Lower lobe of right lung (tissue), 2 donors: ENCODE measurements at regions not wholly inside any gene's neighbourhood (a gene's known extent, or its start where the extent isn't known, plus 50 kb on each side); places are given as distances from the start of the nearest gene placed in this dataset.

ENCODE experiments used
- ATAC-seq, 2 donors: fragments of 200-7000 bp; cut with Tn5 transposase; one replicate each; pipeline ENCODE4 v1.9.1; 2020 to 2022; ENCODE audit warnings: mild to moderate bottlenecking in 2 of 2, moderate library complexity in 2 of 2
- DNase-seq: peaks from one replicate; pipeline ENCODE4 v3.0.0-alpha.2; 2020
- H3K27ac ChIP-seq: fragments of 200-600 bp; one replicate; pipeline ENCODE4 v1.8.0; 2022
- H3K27me3 ChIP-seq: fragments of 200-600 bp; one replicate; pipeline ENCODE4 v1.8.0; 2022; ENCODE audit warnings: low read depth
- H3K36me3 ChIP-seq: fragments of 200-600 bp; one replicate; pipeline ENCODE4 v1.8.0; 2022; ENCODE audit warnings: mild to moderate bottlenecking
- H3K4me1 ChIP-seq: fragments of 200-600 bp; one replicate; pipeline ENCODE4 v1.8.0; 2022
- H3K4me3 ChIP-seq: fragments of 200-600 bp; one replicate; pipeline ENCODE4 v1.8.0; 2022; ENCODE audit warnings: mild to moderate bottlenecking
- H3K9me3 ChIP-seq: fragments of 200-600 bp; one replicate; pipeline ENCODE4 v1.8.0; 2022
- intact Hi-C: fragments of 100-400 bp; cut with DNase I; formaldehyde crosslinking; loops from one replicate; pipeline ENCODE4 v1.11.0; 2022
- TF ChIP-seq, protein P1 (sequence below): fragments of 200-600 bp; IDR thresholded peaks from one replicate; pipeline ENCODE4 v1.8.0; 2022; ENCODE audit warnings: antibody characterized with exemption, mild to moderate bottlenecking
- donor health status: DM: no; HTN: yes; CAD: no; lungs with severe emphysema.

DNA sequence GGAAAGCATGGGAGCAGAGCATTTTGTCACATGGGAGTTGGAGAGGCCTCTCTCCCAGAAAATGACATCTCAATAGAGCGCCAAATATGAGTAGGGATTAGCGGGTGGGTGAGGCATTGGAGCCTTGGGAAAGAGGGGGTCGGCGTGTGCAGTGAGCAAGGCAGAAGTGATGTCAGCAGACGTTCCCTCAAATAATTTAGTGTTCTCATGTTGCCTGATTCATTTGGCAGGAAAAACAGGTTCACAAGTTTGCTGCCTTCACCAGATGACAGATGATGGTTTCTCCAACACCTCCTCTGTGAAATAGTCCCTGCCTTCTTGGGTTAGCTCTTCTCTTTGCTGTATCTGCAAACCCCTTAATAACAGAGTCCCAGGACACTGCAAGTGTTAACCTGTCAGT, 118.5 kb upstream of the ARHGAP20 start:
- Histone ChIP-seq H3K4me3 (no peak overlapping the region), H3K27me3 (no peaks in the 10 kb centered on the region), H3K4me1 (no peaks in the 10 kb centered on the region), H3K9me3 (no peaks in the 10 kb centered on the region), H3K27ac (no peak overlapping the region), H3K36me3 (no peaks in the 10 kb centered on the region)
- ATAC-seq = no peak
- TF ChIP-seq, protein P1, sequence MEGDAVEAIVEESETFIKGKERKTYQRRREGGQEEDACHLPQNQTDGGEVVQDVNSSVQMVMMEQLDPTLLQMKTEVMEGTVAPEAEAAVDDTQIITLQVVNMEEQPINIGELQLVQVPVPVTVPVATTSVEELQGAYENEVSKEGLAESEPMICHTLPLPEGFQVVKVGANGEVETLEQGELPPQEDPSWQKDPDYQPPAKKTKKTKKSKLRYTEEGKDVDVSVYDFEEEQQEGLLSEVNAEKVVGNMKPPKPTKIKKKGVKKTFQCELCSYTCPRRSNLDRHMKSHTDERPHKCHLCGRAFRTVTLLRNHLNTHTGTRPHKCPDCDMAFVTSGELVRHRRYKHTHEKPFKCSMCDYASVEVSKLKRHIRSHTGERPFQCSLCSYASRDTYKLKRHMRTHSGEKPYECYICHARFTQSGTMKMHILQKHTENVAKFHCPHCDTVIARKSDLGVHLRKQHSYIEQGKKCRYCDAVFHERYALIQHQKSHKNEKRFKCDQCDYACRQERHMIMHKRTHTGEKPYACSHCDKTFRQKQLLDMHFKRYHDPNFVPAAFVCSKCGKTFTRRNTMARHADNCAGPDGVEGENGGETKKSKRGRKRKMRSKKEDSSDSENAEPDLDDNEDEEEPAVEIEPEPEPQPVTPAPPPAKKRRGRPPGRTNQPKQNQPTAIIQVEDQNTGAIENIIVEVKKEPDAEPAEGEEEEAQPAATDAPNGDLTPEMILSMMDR = no peak
- no peak for DNase-seq
- intact Hi-C loops = no loop called here

DNA sequence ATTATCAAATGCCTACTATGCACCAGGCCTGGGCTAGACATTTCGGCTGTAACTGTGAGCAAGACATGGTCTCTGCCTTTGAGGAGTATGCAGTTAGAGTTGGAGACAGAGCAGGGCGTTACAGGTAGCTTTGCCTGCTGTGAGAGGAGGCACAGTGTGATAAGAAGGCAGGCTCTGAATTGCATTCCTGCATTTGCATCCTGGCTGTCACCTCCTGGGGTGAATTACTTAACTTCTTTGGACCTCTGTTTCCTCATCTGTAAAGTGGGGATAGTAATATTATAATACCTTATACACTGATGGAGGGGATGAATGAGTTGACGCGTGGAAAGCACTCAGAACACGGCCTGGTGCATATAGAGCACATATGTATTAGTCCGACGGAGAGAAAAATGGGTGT, 118.1 kb upstream of the ARHGAP20 start:
- Histone ChIP-seq H3K27ac (no peak overlapping the region), H3K36me3 (no peaks in the 10 kb centered on the region), H3K4me1 (no peaks in the 10 kb centered on the region), H3K4me3 (no peak overlapping the region), H3K9me3 (no peaks in the 10 kb centered on the region), H3K27me3 (no peaks in the 10 kb centered on the region)
- intact Hi-C loops = no loop called here
- DNase-seq = no peak
- TF ChIP-seq, protein P1 = no peak
- no peak for ATAC-seq

DNA sequence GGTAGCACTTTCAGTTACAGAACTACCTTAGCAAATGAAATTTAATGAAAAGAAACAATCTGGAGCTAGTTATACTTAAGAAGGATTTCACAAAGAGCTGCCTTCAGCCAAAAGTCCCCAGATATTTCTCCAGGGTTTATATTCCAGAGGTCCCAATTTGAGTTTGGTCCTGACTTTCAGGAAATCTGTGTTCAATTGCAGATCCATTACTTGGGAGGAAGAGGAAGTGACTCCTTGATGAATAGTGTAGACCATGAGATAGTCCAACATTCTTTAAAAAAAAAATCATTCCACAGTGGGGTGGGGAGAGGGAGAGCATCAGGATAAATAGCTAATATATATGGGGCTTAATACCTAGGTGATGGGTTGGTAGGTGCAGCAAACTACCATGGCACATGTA, 117.6 kb upstream of the ARHGAP20 start:
- Histone ChIP-seq H3K27ac (no peak overlapping the region), H3K4me1 (no peaks in the 10 kb centered on the region), H3K27me3 (no peaks in the 10 kb centered on the region), H3K9me3 (no peaks in the 10 kb centered on the region), H3K36me3 (no peaks in the 10 kb centered on the region), H3K4me3 (no peak overlapping the region)
- intact Hi-C loops = no loop called here
- DNase-seq (no peak), ATAC-seq (no peak)
- TF ChIP-seq, protein P1 = no peak

DNA sequence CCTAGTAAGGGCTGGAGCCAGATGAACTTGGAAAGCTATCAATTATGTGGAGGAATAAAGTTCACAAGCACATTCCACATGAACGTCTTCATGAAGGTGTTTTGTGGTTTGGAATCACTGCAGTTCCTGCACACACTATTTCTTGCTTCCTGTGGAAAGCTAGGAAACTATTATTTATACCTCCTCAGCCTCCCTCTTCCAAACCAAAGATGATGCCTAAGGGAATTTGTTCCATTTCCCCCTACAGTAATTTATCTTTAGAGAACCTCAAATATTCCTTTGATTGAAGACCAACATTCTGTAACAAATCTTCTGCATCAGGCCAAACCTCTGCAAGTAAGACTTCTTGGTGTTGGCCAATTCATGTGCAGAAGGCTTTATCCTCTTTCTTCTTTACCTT, 115.8 kb upstream of the ARHGAP20 start:
- Histone ChIP-seq H3K4me3 (no peak overlapping the region), H3K27ac (no peak overlapping the region), H3K4me1 (no peaks in the 10 kb centered on the region), H3K36me3 (no peaks in the 10 kb centered on the region), H3K9me3 (no peaks in the 10 kb centered on the region), H3K27me3 (no peaks in the 10 kb centered on the region)
- TF ChIP-seq, protein P1 = no peak
- intact Hi-C loops = no loop called here
- DNase-seq = no peak
- ATAC-seq = no peak

DNA sequence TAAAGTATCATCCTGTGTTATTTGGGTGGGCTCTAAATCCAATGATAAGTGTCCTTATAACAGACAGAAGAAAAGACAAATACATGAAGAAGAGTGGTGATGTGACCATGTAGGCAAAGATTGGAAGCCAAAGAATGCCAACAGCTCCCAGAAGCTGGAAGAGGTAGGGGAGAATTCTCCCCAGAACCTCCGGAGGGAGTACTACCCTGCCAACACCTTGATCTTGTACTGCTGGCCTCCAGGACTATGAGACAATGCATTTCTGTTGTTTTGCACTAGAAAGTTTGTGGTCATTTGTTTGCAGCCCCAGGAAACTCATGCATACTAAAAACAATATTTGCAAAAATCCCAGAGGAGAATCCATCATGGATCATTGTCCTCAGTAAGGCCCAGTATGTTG, 115.0 kb upstream of the ARHGAP20 start:
- TF ChIP-seq, protein P1 = no peak
- ATAC-seq (no peak), DNase-seq (no peak)
- Histone ChIP-seq H3K4me3 (no peak overlapping the region), H3K4me1 (no peaks in the 10 kb centered on the region), H3K27me3 (no peaks in the 10 kb centered on the region), H3K9me3 (no peaks in the 10 kb centered on the region), H3K27ac (no peak overlapping the region), H3K36me3 (no peaks in the 10 kb centered on the region)
- intact Hi-C loops = no loop called here
